GM12875 (cell line): ENCODE measurements at regions not wholly inside any gene's neighbourhood (a gene's known extent, or its start where the extent isn't known, plus 50 kb on each side); places are given as distances from the start of the nearest gene placed in this dataset.

Experiments used
- H3K4me3 ChIP-seq: one replicate; pipeline ENCODE4 v1.5.1; 2011; ENCODE audit warnings: low read depth, low read length, control low read depth
- CTCF ChIP-seq: IDR thresholded peaks from 2 replicates; pipeline ENCODE4 v1.5.1; 2011; ENCODE audit warnings: low read depth, mild to moderate bottlenecking, control low read depth, inconsistent platforms, low read length, moderate library complexity, borderline replicate concordance; ENCODE audit not compliant: insufficient read depth

GRCh38 chr9:99366621-99367020 is 144.5 kb downstream of the SEC61B start:
- H3K4me3 ChIP-seq, result no peak overlapping the region
- no peak for TF ChIP-seq CTCF

- TF ChIP-seq CTCF, result no peak
- H3K4me3 ChIP-seq, result no peak overlapping the region
Measured at GRCh38 chr9:99368341-99369326, 146.6 kb downstream of the SEC61B start.

GRCh38 chr9:99369327-99369722 is 147.2 kb downstream of the SEC61B start:
- no peak overlapping the region for H3K4me3 ChIP-seq
- no peak for TF ChIP-seq CTCF

GRCh38 chr9:99370376-99370775 is 148.3 kb downstream of the SEC61B start:
- TF ChIP-seq CTCF, result no peak
- H3K4me3 ChIP-seq, result no peak overlapping the region

- TF ChIP-seq CTCF, result no peak
- no peak overlapping the region for H3K4me3 ChIP-seq
Measured at GRCh38 chr9:99371376-99371775, 149.3 kb downstream of the SEC61B start.

- H3K4me3 ChIP-seq, result no peak overlapping the region
- no peak for TF ChIP-seq CTCF
Measured at GRCh38 chr9:99373912-99374311, 151.8 kb downstream of the SEC61B start.

- H3K4me3 ChIP-seq, result no peak overlapping the region
- TF ChIP-seq CTCF, result no peak
Measured at GRCh38 chr9:99374793-99375192, 152.7 kb downstream of the SEC61B start.
